OCI-LY1 (cell line): ENCODE measurements at regions not wholly inside any gene's neighbourhood (a gene's known extent, or its start where the extent isn't known, plus 50 kb on each side); places are given as distances from the start of the nearest gene placed in this dataset.
"Not testable (repeated sequence)": the region's sequence is repeated elsewhere in the genome, so short reads cannot be mapped to it uniquely, and the experiment has no call there.

Experiments used
- H2AFZ ChIP-seq: fragments of 200-600 bp; sonication (generic), shearing (Covaris generic); 2 replicates; pipeline ENCODE4 v1.6.0; 2014; ENCODE audit warnings: antibody characterized with exemption, mild to moderate bottlenecking, low read length
- H3F3A ChIP-seq: fragments of 200-600 bp; sonication (generic), shearing (Covaris generic); 2 replicates; pipeline ENCODE4 v1.6.0; 2014; ENCODE audit warnings: mild to moderate bottlenecking, antibody characterized with exemption, low read length, moderate library complexity; ENCODE audit not compliant: insufficient read depth
- H3K27ac ChIP-seq: fragments of 200-600 bp; sonication (generic); 2 replicates; pipeline ENCODE4 v1.5.1; 2014; ENCODE audit warnings: low read length, mixed run types, mild to moderate bottlenecking, low read depth; ENCODE audit not compliant: poor library complexity, severe bottlenecking
- H3K27me3 ChIP-seq: fragments of 200-600 bp; sonication (generic); 2 replicates; pipeline ENCODE4 v1.6.0; 2014; ENCODE audit warnings: antibody characterized with exemption, mild to moderate bottlenecking, low read length, moderate library complexity; ENCODE audit not compliant: insufficient read depth
- H3K36me3 ChIP-seq: fragments of 200-600 bp; sonication (generic); 2 replicates; pipeline ENCODE4 v1.6.1; 2014; ENCODE audit warnings: mild to moderate bottlenecking, antibody characterized with exemption, low read length, moderate library complexity, mixed read lengths; ENCODE audit not compliant: insufficient read depth
- H3K4me1 ChIP-seq: fragments of 200-600 bp; sonication (generic); 2 replicates; pipeline ENCODE4 v1.5.1; 2014; ENCODE audit warnings: mild to moderate bottlenecking, low read length, moderate library complexity; ENCODE audit not compliant: insufficient read depth, severe bottlenecking
- H3K4me2 ChIP-seq: fragments of 200-600 bp; sonication (generic), shearing (Covaris generic); 2 replicates; pipeline ENCODE4 v1.6.1; 2014; ENCODE audit warnings: low read length
- H3K4me3 ChIP-seq: fragments of 200-600 bp; sonication (generic); 2 replicates; pipeline ENCODE4 v1.5.1; 2014; ENCODE audit warnings: low read length, low read depth, mild to moderate bottlenecking, mixed read lengths; ENCODE audit not compliant: poor library complexity, severe bottlenecking
- H3K79me2 ChIP-seq: fragments of 200-600 bp; shearing (Covaris generic); 2 replicates; pipeline ENCODE4 v1.6.1; 2016; ENCODE audit warnings: mixed run types, low read length, mixed read lengths; ENCODE audit not compliant: insufficient read depth
- H3K9ac ChIP-seq: fragments of 200-600 bp; sonication (generic), shearing (Covaris generic); 2 replicates; pipeline ENCODE4 v1.6.1; 2014; ENCODE audit warnings: mild to moderate bottlenecking, low read length, mixed read lengths
- H3K9me2 ChIP-seq: fragments of 200-600 bp; sonication (generic), shearing (Covaris generic); 2 replicates; pipeline ENCODE4 v1.6.1; 2014; ENCODE audit warnings: low read depth, mild to moderate bottlenecking, low read length, mixed read lengths
- H3K9me3 ChIP-seq: fragments of 200-600 bp; shearing (Covaris generic); 2 replicates; pipeline ENCODE4 v1.6.1; 2014; ENCODE audit warnings: low read length, mixed read lengths
- H4K20me1 ChIP-seq: fragments of 200-600 bp; sonication (generic), shearing (Covaris generic); 2 replicates; pipeline ENCODE4 v1.6.0; 2016; ENCODE audit warnings: mild to moderate bottlenecking, low read length; ENCODE audit not compliant: insufficient read depth
- CTCF ChIP-seq: fragments of 200-600 bp; sonication (generic), shearing (Covaris generic); IDR thresholded peaks from 2 replicates; pipeline ENCODE4 v1.5.1; 2017; ENCODE audit warnings: mild to moderate bottlenecking, antibody characterized with exemption, low read length, moderate library complexity, mixed read lengths
- EZH2 ChIP-seq: fragments of 200-600 bp; sonication (generic), shearing (Covaris generic); IDR thresholded peaks from 2 replicates; pipeline ENCODE4 v1.8.0; 2017; ENCODE audit warnings: borderline replicate concordance, mixed run types, mild to moderate bottlenecking, antibody characterized with exemption, low read length, moderate library complexity, mixed read lengths

DNA sequence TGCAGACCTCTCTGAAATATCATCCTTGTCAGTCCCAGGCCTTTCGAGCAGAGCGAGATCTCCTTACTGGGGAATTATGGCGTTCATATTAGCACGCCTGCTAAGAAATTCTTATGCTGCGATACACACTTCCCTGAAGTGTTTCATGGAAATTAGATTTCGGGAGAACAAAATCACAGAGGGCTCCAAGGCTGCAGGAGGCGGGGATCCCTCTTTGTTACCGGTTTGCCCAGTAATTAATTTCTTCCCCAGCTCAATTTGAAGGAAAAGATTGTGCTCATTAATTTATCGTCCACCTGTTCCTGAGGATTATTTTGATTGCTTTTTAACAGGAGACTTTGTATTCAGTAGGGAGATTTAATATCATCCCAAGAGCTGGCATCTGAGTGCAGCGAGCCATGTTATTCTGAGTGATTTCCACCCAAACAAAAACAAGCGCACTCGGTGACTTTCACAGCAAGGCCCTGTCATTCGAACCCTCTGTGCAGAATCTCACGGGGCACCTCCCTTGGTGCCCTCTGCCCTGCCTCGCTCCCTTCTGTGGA lies 202.3 kb upstream of the GALNT2 start:
- no peaks in the 10 kb centered on the region for H4K20me1 ChIP-seq
- no peaks in the 10 kb centered on the region for H3K4me1 ChIP-seq
- no peak overlapping the region for H3K4me2 ChIP-seq
- H3K9me2 ChIP-seq: no peaks in the 10 kb centered on the region
- H3K27me3 ChIP-seq: no peaks in the 10 kb centered on the region
- no peaks in the 10 kb centered on the region for H3F3A ChIP-seq
- H3K9me3 ChIP-seq: no peaks in the 10 kb centered on the region
- no peaks in the 10 kb centered on the region for H3K79me2 ChIP-seq
- H3K9ac ChIP-seq: no peak overlapping the region
- H2AFZ ChIP-seq: no peak overlapping the region
- H3K4me3 ChIP-seq: no peak overlapping the region
- no peak for TF ChIP-seq EZH2
- no peak overlapping the region for H3K27ac ChIP-seq
- H3K36me3 ChIP-seq: no peaks in the 10 kb centered on the region

GRCh38 chr1:229865321-229865720 lies 201.7 kb upstream of the GALNT2 start:
- not testable (repeated sequence) for H2AFZ ChIP-seq, H3K9me2 ChIP-seq, H3K36me3 ChIP-seq, H3K79me2 ChIP-seq, H3K4me2 ChIP-seq, H3K9me3 ChIP-seq, H3K9ac ChIP-seq, H3K27ac ChIP-seq, H3K27me3 ChIP-seq, H3F3A ChIP-seq, H3K4me3 ChIP-seq, H4K20me1 ChIP-seq, H3K4me1 ChIP-seq

DNA sequence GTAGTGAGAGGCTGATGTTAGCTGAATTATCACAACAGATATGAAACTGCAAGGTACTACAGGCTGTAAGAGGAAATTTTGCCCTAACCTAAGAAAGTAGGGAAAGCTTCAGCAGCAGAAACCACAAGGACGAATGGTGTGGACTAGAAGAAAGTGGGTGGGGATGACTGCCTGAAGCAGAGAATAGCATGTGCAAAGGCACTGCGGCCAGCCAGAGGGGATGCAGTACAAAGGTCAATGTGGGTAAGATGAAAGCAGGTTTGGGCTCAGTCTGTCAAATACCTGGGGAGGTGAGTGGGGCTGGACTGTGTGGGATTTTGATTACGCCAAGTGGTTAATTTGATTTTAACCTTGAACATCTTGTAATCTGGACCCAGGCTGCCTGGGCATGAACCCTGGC lies 199.3 kb upstream of the GALNT2 start:
- no peak for TF ChIP-seq EZH2
- no peak for TF ChIP-seq CTCF
- no peak overlapping the region for H3K9ac ChIP-seq
- no peaks in the 10 kb centered on the region for H3K9me3 ChIP-seq
- H3K4me1 ChIP-seq: no peaks in the 10 kb centered on the region
- H2AFZ ChIP-seq: no peak overlapping the region
- no peaks in the 10 kb centered on the region for H3K27me3 ChIP-seq
- H3K27ac ChIP-seq: no peak overlapping the region
- H4K20me1 ChIP-seq: no peaks in the 10 kb centered on the region
- no peaks in the 10 kb centered on the region for H3K9me2 ChIP-seq
- no peak overlapping the region for H3K4me3 ChIP-seq
- H3K36me3 ChIP-seq: no peaks in the 10 kb centered on the region
- H3K79me2 ChIP-seq: no peaks in the 10 kb centered on the region
- no peaks in the 10 kb centered on the region for H3F3A ChIP-seq
- H3K4me2 ChIP-seq: no peak overlapping the region

GRCh38 chr1:229869240-229869639 lies 197.8 kb upstream of the GALNT2 start:
- H3K9me3 ChIP-seq: no peaks in the 10 kb centered on the region
- no peaks in the 10 kb centered on the region for H4K20me1 ChIP-seq
- H3K4me2 ChIP-seq: no peak overlapping the region
- H3K4me3 ChIP-seq: no peak overlapping the region
- H3F3A ChIP-seq: no peaks in the 10 kb centered on the region
- H3K27ac ChIP-seq: no peak overlapping the region
- no peaks in the 10 kb centered on the region for H3K4me1 ChIP-seq
- no peaks in the 10 kb centered on the region for H3K9me2 ChIP-seq
- no peak overlapping the region for H2AFZ ChIP-seq
- H3K9ac ChIP-seq: no peak overlapping the region
- H3K79me2 ChIP-seq: no peaks in the 10 kb centered on the region
- TF ChIP-seq EZH2: no peak
- TF ChIP-seq CTCF: no peak
- no peaks in the 10 kb centered on the region for H3K36me3 ChIP-seq
- no peaks in the 10 kb centered on the region for H3K27me3 ChIP-seq
